DMS79 (cell line): ENCODE measurements at regions not wholly inside any gene's neighbourhood (a gene's known extent, or its start where the extent isn't known, plus 50 kb on each side); places are given as distances from the start of the nearest gene placed in this dataset.
"Not testable (repeated sequence)": the region's sequence is repeated elsewhere in the genome, so short reads cannot be mapped to it uniquely, and the experiment has no call there.

Experiments
- DNase-seq: peaks from one replicate; lab custom pipeline; 2025; lab: John Stamatoyannopoulos, UW

- no peak for DNase-seq
Observed at GRCh38 chr11:112650527-112650926, 310.7 kb upstream of the NCAM1 start.

DNA sequence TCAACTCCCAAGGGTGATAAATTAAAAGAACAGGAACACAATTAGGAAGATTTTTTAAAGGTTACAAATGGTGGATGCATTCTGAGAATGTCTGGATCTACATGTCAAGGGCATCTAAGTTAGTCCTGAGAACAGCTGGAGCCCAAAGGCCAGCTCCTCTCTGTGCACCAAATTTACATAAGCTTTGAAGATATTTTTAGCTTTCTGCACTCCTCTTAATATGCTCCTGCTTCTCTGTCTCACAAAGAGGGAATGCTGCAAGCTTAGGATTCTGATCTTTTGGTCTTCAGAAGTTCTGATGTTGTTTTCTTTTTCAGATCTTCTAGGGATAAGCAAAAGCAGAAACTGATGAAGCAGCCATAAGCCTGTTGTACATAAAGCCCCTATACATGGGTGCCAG lies 309.8 kb upstream of the NCAM1 start:
- no peak for DNase-seq

DNA sequence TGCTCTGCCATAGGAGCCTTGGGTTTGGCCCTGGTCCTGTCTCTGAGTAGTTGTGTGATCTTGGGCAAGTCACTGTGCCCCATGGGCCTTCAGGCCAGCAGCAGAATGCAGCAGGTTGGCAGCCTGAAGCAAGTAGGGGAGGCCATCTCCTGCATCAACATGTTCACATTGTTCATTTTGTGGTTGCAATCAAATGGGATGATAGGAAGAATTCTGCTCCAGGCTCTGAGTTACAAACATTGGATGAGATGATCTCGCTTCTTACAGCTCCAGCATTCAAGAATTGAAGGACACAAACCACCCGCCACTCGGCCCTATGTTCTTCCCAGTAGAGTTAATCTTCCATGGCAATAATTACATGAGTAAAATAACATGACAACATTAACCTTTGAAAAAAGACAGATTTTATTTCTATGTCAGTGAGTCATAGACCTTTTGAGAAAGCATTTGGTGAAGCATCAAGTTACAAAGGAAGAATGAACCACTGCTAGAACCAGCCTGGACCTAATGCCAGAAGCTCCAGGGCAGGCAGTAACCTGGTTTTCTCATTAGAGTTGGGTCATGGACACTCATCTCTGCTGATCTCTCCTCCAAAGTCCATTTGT lies 308.3 kb upstream of the NCAM1 start:
- no peak for DNase-seq

- DNase-seq: no peak
Observed at GRCh38 chr11:112655371-112655770, 305.8 kb upstream of the NCAM1 start.

- no peak for DNase-seq
Observed at GRCh38 chr11:112656772-112657428, 304.3 kb upstream of the NCAM1 start.

DNA sequence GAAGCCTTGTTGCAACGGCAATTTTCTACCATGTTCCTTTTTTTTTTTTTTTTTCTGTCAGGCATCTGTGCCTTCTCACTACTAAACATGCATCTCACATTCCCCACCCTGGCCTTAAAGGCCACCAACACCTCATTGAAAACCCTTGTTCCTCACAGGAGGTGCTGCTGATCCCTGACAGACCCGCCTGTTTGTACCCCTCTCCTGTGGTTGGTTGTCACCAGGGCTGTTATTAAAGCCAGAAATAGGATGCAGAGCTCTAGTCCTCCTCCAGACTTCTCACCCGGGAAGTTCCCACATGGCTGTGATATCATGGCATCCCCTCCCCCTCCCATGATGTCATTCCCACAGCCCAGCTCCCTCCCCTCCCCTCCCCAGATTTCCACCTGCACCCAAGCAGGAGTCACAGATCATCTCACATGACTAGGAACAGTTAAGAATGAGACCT lies 302.8 kb upstream of the NCAM1 start:
- DNase-seq: no peak

- no peak for DNase-seq
Observed at GRCh38 chr11:112661146-112661545, 300.1 kb upstream of the NCAM1 start.

- DNase-seq: no peak
Observed at GRCh38 chr11:112661571-112661970, 299.6 kb upstream of the NCAM1 start.

- DNase-seq: no peak
Observed at GRCh38 chr11:112662554-112662953, 298.7 kb upstream of the NCAM1 start.

DNA sequence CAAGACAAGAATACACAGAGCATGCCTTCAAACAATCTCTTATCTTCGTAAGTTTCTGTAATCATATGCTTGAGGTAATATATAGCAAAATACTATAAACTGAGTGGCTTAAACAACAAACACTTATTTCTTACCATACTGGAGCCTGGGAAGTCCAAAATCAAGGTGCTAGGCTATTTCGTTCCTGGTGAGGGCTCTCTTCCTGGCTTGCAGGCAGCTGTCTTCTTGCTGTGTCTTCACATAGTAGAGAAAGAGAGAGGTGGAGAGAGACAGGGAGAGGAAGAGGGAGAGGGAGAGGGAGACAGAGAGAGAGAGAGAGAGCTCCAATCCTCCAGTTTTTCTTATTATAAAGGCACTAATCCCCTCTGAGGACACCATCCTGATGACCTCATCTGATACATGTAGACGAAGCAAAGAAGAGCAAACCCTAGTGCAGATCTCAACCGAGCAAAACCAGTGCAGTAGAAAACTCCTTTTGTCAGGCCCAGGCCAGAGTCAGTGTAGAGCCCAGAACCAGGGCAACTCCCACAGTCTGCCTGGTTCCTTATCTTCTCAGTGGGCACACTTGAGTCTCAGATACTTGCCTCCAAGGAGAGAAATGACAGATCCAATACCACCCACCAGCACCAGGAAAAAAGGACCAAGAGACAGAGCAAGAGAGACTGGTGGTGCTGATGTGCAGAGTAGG lies 297.1 kb upstream of the NCAM1 start:
- no peak for DNase-seq

- DNase-seq: no peak
Observed at GRCh38 chr11:112665291-112665690, 295.9 kb upstream of the NCAM1 start.

- DNase-seq: no peak
Observed at GRCh38 chr11:112666253-112666652, 295.0 kb upstream of the NCAM1 start.

- DNase-seq: no peak
Observed at GRCh38 chr11:112670806-112671570, 290.2 kb upstream of the NCAM1 start.

GRCh38 chr11:112673401-112673800 lies 287.8 kb upstream of the NCAM1 start:
- DNase-seq: not testable (repeated sequence)

- DNase-seq: no peak
Observed at GRCh38 chr11:112685111-112685510, 276.1 kb upstream of the NCAM1 start.

GRCh38 chr11:112689851-112690250 lies 271.4 kb upstream of the NCAM1 start:
- no peak for DNase-seq

GRCh38 chr11:112693781-112694180 lies 267.4 kb upstream of the NCAM1 start:
- DNase-seq: no peak

- no peak for DNase-seq
Observed at GRCh38 chr11:112694245-112694644, 267.0 kb upstream of the NCAM1 start.

- DNase-seq: no peak
Observed at GRCh38 chr11:112694813-112695212, 266.4 kb upstream of the NCAM1 start.

DNA sequence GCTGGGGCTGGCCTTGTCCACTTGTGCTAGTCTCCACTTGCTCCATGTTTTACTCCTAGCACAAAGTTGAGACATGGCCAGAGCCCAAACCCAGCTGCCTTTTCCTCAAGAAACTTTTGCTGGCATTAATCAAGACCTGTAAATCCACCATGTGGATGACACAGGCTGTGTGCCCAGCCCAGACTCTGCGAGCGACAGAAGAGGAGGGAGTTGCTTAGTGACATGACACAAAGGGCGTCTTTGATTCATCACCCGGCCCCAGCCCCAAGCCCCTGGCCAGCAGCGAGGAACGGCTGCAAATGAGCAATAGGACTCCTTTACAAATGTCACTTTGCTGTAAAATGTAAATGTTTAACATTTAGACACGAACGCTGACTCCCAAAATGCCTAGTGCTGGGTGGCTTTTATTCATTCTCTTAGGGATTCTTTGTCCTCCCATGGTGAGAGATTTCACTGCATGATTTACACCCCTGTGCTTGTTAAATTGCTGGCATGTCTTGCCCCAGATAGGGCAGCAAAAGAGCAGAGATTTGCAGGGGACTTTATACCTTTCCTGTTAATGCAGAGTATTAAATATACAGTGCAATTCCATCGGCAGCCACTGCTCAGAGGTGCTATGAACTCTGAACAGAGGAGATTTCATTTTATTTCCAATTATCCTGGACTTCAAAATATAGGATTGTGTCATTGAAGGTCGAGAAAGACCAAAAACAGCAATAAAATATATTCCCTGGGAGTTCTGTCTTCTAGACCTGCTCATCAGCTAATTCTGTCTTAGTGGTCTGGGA lies 263.6 kb upstream of the NCAM1 start:
- DNase-seq: no peak

DNA sequence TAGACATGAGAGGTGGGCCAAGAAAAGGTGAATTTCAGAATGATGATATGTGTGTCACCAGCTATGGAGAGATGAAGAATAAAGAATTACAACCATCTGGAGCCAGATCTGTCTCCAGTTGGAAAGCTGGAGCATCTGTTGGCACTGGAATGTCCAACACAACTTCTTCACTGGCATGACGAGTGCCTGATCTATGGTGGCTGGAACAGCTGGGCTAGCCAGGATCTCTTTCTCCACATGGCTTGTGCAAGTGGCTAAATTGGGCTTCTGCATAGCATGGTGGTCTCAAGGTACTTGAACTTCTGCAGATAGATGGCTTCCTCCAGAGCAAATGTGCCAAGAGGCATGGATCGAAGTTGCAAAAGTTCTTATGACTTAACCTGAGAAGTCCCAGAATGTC lies 256.1 kb upstream of the NCAM1 start:
- no peak for DNase-seq

GRCh38 chr11:112706863-112707262 lies 254.4 kb upstream of the NCAM1 start:
- no peak for DNase-seq
